ENCODE measurements at regions not wholly inside any gene's neighbourhood (a gene's known extent, or its start where the extent isn't known, plus 50 kb on each side); places are given as distances from the start of the nearest gene placed in this dataset.

GRCh38 chr4:180493299-180493698 is 1749.9 kb upstream of the TENM3 start:
- no peak overlapping the region for H3K4me3 Mint-ChIP-seq
- no peak overlapping the region for H3K4me2 ChIP-seq (replicated peaks; ENCODE audit: extremely low read depth, low read length, poor library complexity, severe bottlenecking)
- H3K27me3 ChIP-seq (ENCODE audit: control insufficient read depth in 2 of 2, insufficient read depth in 2 of 2, low read length in 2 of 2) = no peaks in the 10 kb centered on the region
- no peaks in the 10 kb centered on the region for H3K4me1 ChIP-seq (ENCODE audit: control insufficient read depth in 1 of 2, insufficient read depth in 2 of 2, low read length in 2 of 2)
- intact Hi-C loops (cut with micrococcal nuclease) = no loop called here
- H3K79me2 ChIP-seq (ENCODE audit: insufficient read depth, low read length) = no peaks in the 10 kb centered on the region
- peaks cover 0 to 6% of the 10 kb centered on the region in 2 donors for H3K9me3 ChIP-seq (replicated peaks in 1 of 2; ENCODE audit: control insufficient read depth in 1 of 2, insufficient read depth in 1 of 2, low read length in 2 of 2)
- H3K36me3 ChIP-seq (replicated peaks in 1 of 2; ENCODE audit: control insufficient read depth in 1 of 2, insufficient read depth in 2 of 2, low read length in 2 of 2) = no peaks in the 10 kb centered on the region
- no peak for TF ChIP-seq CTCF (IDR thresholded peaks at IDR 0.05)
- no peak overlapping the region for H3K4me3 ChIP-seq (replicated peaks in 1 of 3; ENCODE audit: low read depth in 2 of 3, low read length in 3 of 3)
- H3K9me3 Mint-ChIP-seq = peaks cover 0 to 9% (median 2%) of the 10 kb centered on the region in 7 donors
- H3K36me3 Mint-ChIP-seq = no peaks in the 10 kb centered on the region
- H2AFZ ChIP-seq (ENCODE audit: insufficient read depth, low read depth, low read length, poor library complexity, severe bottlenecking) = no peak overlapping the region
- WGBS (ENCODE audit: insufficient coverage) = 60% methylated on average over 1 of the region's 3 CpGs
- no peaks in the 10 kb centered on the region for H4K20me1 ChIP-seq (ENCODE audit: insufficient read depth, low read length)
- H3K27me3 Mint-ChIP-seq (ENCODE audit: low read depth in 3 of 3) = peaks cover 0 to 2% (median 0%) of the 10 kb centered on the region in 3 donors
- H3K27ac Mint-ChIP-seq = no peak overlapping the region
- DNase-seq = no peak
- H3K9ac ChIP-seq (ENCODE audit: insufficient read depth, low read length, poor library complexity, severe bottlenecking) = no peak overlapping the region
- no peaks in the 10 kb centered on the region for H3K4me1 Mint-ChIP-seq
- H3K27ac ChIP-seq (ENCODE audit: low read depth in 1 of 2, low read length in 2 of 2) = no peak overlapping the region

GRCh38 chr4:180500154-180500553 is 1743.0 kb upstream of the TENM3 start:
- no peak for TF ChIP-seq CTCF (IDR thresholded peaks at IDR 0.05)
- Histone ChIP-seq H4K20me1 (ENCODE audit: insufficient read depth, low read length) (no peaks in the 10 kb centered on the region), H2AFZ (ENCODE audit: insufficient read depth, low read depth, low read length, poor library complexity, severe bottlenecking) (no peak overlapping the region), H3K79me2 (ENCODE audit: insufficient read depth, low read length) (no peaks in the 10 kb centered on the region), H3K4me3 (replicated peaks in 1 of 3; ENCODE audit: low read depth in 2 of 3, low read length in 3 of 3) (no peak overlapping the region), H3K4me2 (replicated peaks; ENCODE audit: extremely low read depth, low read length, poor library complexity, severe bottlenecking) (no peak overlapping the region), H3K36me3 (replicated peaks in 1 of 2; ENCODE audit: control insufficient read depth in 1 of 2, insufficient read depth in 2 of 2, low read length in 2 of 2) (no peaks in the 10 kb centered on the region), H3K27me3 (ENCODE audit: control insufficient read depth in 2 of 2, insufficient read depth in 2 of 2, low read length in 2 of 2) (no peaks in the 10 kb centered on the region), H3K9ac (ENCODE audit: insufficient read depth, low read length, poor library complexity, severe bottlenecking) (no peak overlapping the region), H3K9me3 (replicated peaks in 1 of 2; ENCODE audit: control insufficient read depth in 1 of 2, insufficient read depth in 1 of 2, low read length in 2 of 2) (no peaks in the 10 kb centered on the region), H3K4me1 (ENCODE audit: control insufficient read depth in 1 of 2, insufficient read depth in 2 of 2, low read length in 2 of 2) (no peaks in the 10 kb centered on the region), H3K27ac (ENCODE audit: low read depth in 1 of 2, low read length in 2 of 2) (no peak overlapping the region)
- Mint-ChIP-seq H3K36me3 (no peaks in the 10 kb centered on the region), H3K27me3 (ENCODE audit: low read depth in 3 of 3) (peaks cover 0 to 2% (median 0%) of the 10 kb centered on the region in 3 donors), H3K9me3 (peaks cover 0 to 7% (median 2%) of the 10 kb centered on the region in 7 donors), H3K27ac (no peak overlapping the region), H3K4me3 (no peak overlapping the region), H3K4me1 (no peaks in the 10 kb centered on the region)
- no peak for DNase-seq
- intact Hi-C loops (cut with micrococcal nuclease) = no loop called here
- 100% methylated on average over 1 of the region's 3 CpGs for WGBS (ENCODE audit: insufficient coverage)

Data from CD14-positive monocyte (primary cell).